ENCODE measurements at regions not wholly inside any gene's neighbourhood (a gene's known extent, or its start where the extent isn't known, plus 50 kb on each side); places are given as distances from the start of the nearest gene placed in this dataset.

DNA sequence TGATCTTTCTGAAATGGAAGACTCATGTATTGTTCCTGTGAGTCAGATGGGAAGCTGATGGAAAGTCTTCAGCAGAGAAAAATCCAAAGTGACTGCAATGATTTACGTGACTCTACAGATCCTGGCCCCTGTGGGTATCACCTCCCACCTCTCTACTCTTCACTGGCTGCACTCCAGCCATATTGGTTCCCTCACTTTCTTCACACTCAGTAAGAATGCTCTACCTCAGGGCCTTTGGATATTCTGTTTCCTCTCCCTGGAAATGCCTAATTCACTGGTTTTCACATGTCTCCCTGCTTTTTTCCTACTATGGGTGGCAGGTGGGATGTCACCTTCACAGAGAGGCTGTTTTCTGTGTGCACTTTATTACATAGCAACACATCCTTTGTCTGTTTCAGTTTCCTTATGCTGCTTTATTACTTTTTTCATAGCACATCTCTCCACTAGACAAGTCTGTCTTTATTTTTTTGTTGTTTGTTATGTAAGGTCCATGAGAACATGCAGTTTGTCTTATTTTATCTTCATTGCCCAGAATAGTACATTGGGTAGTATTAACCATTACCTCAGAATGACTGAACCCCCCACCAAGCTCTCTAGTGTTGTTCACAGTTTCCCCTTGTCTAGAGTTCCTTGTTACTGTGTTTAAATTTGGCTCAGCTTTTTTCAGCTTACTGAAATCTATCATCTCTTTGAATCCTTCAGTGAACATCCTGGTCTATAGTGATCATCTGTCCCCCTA, 57.6 kb upstream of the CLNK start:
- Histone ChIP-seq H3K4me1 (replicated peaks in 1 of 4; ENCODE audit: control insufficient read depth in 3 of 4, insufficient read depth in 4 of 4, low read length in 3 of 4) (peaks cover 0 to 4% (median 0%) of the 10 kb centered on the region in 4 experiments; a peak in 1 of 7 replicates), H2BK20ac (ENCODE audit: low read length) (no peak overlapping the region), H3K14ac (ENCODE audit: insufficient read length) (no peak overlapping the region), H2BK120ac (replicated peaks; ENCODE audit: low read depth, low read length) (no peak overlapping the region), H3K4ac (replicated peaks; ENCODE audit: insufficient read length, low read depth, low read length) (no peak overlapping the region), H4K20me1 (replicated peaks in 1 of 2; ENCODE audit: control insufficient read depth in 1 of 2, insufficient read depth in 2 of 2, low read length in 2 of 2) (no peaks in the 10 kb centered on the region), H2AFZ (ENCODE audit: low read length) (no peak overlapping the region), H3K18ac (ENCODE audit: extremely low read depth, low read length) (no peak overlapping the region), H3K27ac (ENCODE audit: low read depth, low read length) (no peak overlapping the region), H3K9me3 (ENCODE audit: insufficient read depth in 2 of 2, low read depth in 1 of 2, low read length in 1 of 2) (no peaks in the 10 kb centered on the region), H3K9ac (replicated peaks in 1 of 4; ENCODE audit: extremely low read depth in 1 of 4, low read depth in 3 of 4, low read length in 3 of 4) (no peak overlapping the region), H2AK5ac (ENCODE audit: low read depth, low read length) (no peak overlapping the region), H4K5ac (ENCODE audit: insufficient read length, low read depth, low read length) (no peak overlapping the region), H3K4me2 (ENCODE audit: insufficient read depth in 1 of 2, low read depth in 2 of 2, low read length in 2 of 2) (no peak overlapping the region), H3K79me1 (ENCODE audit: low read depth, low read length) (no peaks in the 10 kb centered on the region), H3K23me2 (ENCODE audit: low read depth, low read length) (no peaks in the 10 kb centered on the region), H4K8ac (ENCODE audit: extremely low read depth, insufficient read depth, low read length) (no peak overlapping the region), H3K36me3 (ENCODE audit: control insufficient read depth in 2 of 4, insufficient read depth in 4 of 4, low read length in 3 of 4) (no peaks in the 10 kb centered on the region), H3K79me2 (ENCODE audit: control insufficient read depth in 1 of 2, insufficient read depth in 2 of 2, low read length in 2 of 2) (no peaks in the 10 kb centered on the region), H2BK12ac (ENCODE audit: low read depth, low read length) (no peak overlapping the region), H3K56ac (replicated peaks; ENCODE audit: insufficient read length, low read depth, low read length) (no peak overlapping the region), H2BK5ac (ENCODE audit: low read depth, low read length) (no peak overlapping the region), H2BK15ac (ENCODE audit: low read length) (no peak overlapping the region), H3K4me3 (ENCODE audit: extremely low read depth in 1 of 4, insufficient read depth in 2 of 4, low read depth in 3 of 4, low read length in 4 of 4) (no peak overlapping the region), H3K27me3 (replicated peaks in 1 of 4; ENCODE audit: control insufficient read depth in 3 of 4, extremely low read depth in 1 of 4, insufficient read depth in 3 of 4, low read length in 3 of 4) (no peaks in the 10 kb centered on the region), H3K23ac (ENCODE audit: insufficient read length) (no peak overlapping the region), H4K91ac (replicated peaks; ENCODE audit: insufficient read length, low read length) (no peak overlapping the region)
- WGBS, 2 experiments (ENCODE audit: extremely low coverage in 1 of 2, insufficient coverage in 1 of 2, insufficient read length in 1 of 2, insufficient replicate concordance in 2 of 2, low coverage in 1 of 2, low lambda C conversion rate in 2 of 2, missing lambda C conversion rate in 1 of 2): 93% methylated on average over 1 of the region's 1 CpG; no CpG with 5 or more reads in 1 of the 2 experiments
- DNase-seq (ENCODE audit: low read depth in 1 of 2, low spot score in 2 of 2) (no peak), FAIRE-seq (no peak)
- ChIA-PET CTCF (ENCODE audit: partially characterized antibody) (interaction anchor here (1.0 kb wide), 1 partner anchor 152 kb away, joined by 3 read pairs; no protein-coding TSS in a partner anchor), POLR2A (ENCODE audit: partially characterized antibody) (no interaction called here)
- no peak for TF ChIP-seq JUND (IDR thresholded peaks at IDR 0.05; ENCODE audit: low read length)
- TF ChIP-seq CREB1 (IDR thresholded peaks at IDR 0.05): no peak
- TF ChIP-seq MAFK (IDR thresholded peaks at IDR 0.05; ENCODE audit: low read depth, low read length): no peak
- no peak for TF ChIP-seq SIN3A (conservative IDR thresholded peaks at IDR 0.05 in 1 of 2, IDR thresholded peaks at IDR 0.05 in 1 of 2; ENCODE audit: low read depth in 1 of 2, low read length in 2 of 2)
- TF ChIP-seq POLR2A (IDR thresholded peaks at IDR 0.05; ENCODE audit: control extremely low read depth in 1 of 2, low read depth in 2 of 2, low read length in 2 of 2): no peak
- no peak for TF ChIP-seq GTF2F1 (IDR thresholded peaks at IDR 0.05; ENCODE audit: borderline replicate concordance, low read depth, low read length)
- TF ChIP-seq HDAC2 (IDR thresholded peaks at IDR 0.05; ENCODE audit: borderline replicate concordance in 1 of 2, low read depth in 2 of 2, low read length in 2 of 2): no peak
- TF ChIP-seq TEAD4 (IDR thresholded peaks at IDR 0.05; ENCODE audit: low read depth, low read length): no peak
- no peak for TF ChIP-seq SUZ12 (IDR thresholded peaks at IDR 0.05; ENCODE audit: low read length)
- TF ChIP-seq SP2 (IDR thresholded peaks at IDR 0.05; ENCODE audit: low read length): no peak
- TF ChIP-seq RXRA (IDR thresholded peaks at IDR 0.05; ENCODE audit: insufficient read depth, low read depth, low read length): no peak
- TF ChIP-seq SRF (IDR thresholded peaks at IDR 0.05; ENCODE audit: low read depth, low read length): no peak
- TF ChIP-seq TAF1 (IDR thresholded peaks at IDR 0.05; ENCODE audit: low read depth, low read length): no peak
- no peak for TF ChIP-seq NANOG (IDR thresholded peaks at IDR 0.05; ENCODE audit: insufficient read depth, low read depth, low read length, poor library complexity, severe bottlenecking)

Data from H1 (cell line).